RWPE2 (cell line): ENCODE measurements at regions not wholly inside any gene's neighbourhood (a gene's known extent, or its start where the extent isn't known, plus 50 kb on each side); places are given as distances from the start of the nearest gene placed in this dataset.

ENCODE experiments used
- ATAC-seq: fragments of 200-7000 bp; cut with Tn5 transposase; 3 replicates; pipeline ENCODE4 v1.9.1; 2021; ENCODE audit warnings: low read depth
- DNase-seq: peaks from one replicate; pipeline ENCODE4 v3.0.0-alpha.2; 2020; ENCODE audit warnings: low spot score
- H3K27ac ChIP-seq: fragments of 450-650 bp; 2 replicates; pipeline ENCODE4 v1.5.1; 2017; ENCODE audit warnings: mild to moderate bottlenecking; ENCODE audit not compliant: poor library complexity, severe bottlenecking
- H3K27me3 ChIP-seq: fragments of 250-450 bp; sonication (Bioruptor Pico); 2 replicates; pipeline ENCODE4 v1.5.1; 2021; ENCODE audit warnings: mild to moderate bottlenecking, moderate library complexity; ENCODE audit not compliant: insufficient read depth, poor library complexity, severe bottlenecking
- H3K36me3 ChIP-seq: fragments of 250-450 bp; sonication (Bioruptor Pico); 2 replicates; pipeline ENCODE4 v1.5.1; 2020; ENCODE audit warnings: low read depth, mild to moderate bottlenecking, moderate library complexity
- H3K4me1 ChIP-seq: fragments of 250-450 bp; sonication (Bioruptor Pico); 2 replicates; pipeline ENCODE4 v1.5.1; 2021; ENCODE audit warnings: mild to moderate bottlenecking, moderate library complexity; ENCODE audit not compliant: insufficient read depth, poor library complexity, severe bottlenecking
- H3K4me3 ChIP-seq: fragments of 250-450 bp; sonication (Bioruptor Pico); 2 replicates; pipeline ENCODE4 v1.5.1; 2021; ENCODE audit warnings: mild to moderate bottlenecking, moderate library complexity; ENCODE audit not compliant: severe bottlenecking
- H3K9me3 ChIP-seq: fragments of 250-450 bp; sonication (Bioruptor Pico); 2 replicates; pipeline ENCODE4 v1.5.1; 2021; ENCODE audit warnings: mild to moderate bottlenecking, moderate library complexity; ENCODE audit not compliant: severe bottlenecking
- CTCF ChIP-seq: fragments of 450-650 bp; IDR thresholded peaks from one replicate; pipeline ENCODE4 v1.5.1; 2017; ENCODE audit warnings: mild to moderate bottlenecking, moderate library complexity; ENCODE audit not compliant: poor library complexity, severe bottlenecking

GRCh38 chr5:89125372-89125771 is 242.4 kb upstream of the MEF2C start:
- ATAC-seq (no peak), DNase-seq (no peak)
- Histone ChIP-seq H3K27me3 (peaks cover 3% of the 10 kb centered on the region), H3K27ac (no peak overlapping the region), H3K9me3 (no peaks in the 10 kb centered on the region), H3K4me3 (no peak overlapping the region), H3K36me3 (no peaks in the 10 kb centered on the region), H3K4me1 (no peaks in the 10 kb centered on the region)
- no peak for TF ChIP-seq CTCF

- Histone ChIP-seq H3K27me3 (peaks cover 10% of the 10 kb centered on the region), H3K4me3 (no peak overlapping the region), H3K27ac (no peak overlapping the region), H3K4me1 (no peaks in the 10 kb centered on the region), H3K9me3 (no peaks in the 10 kb centered on the region), H3K36me3 (no peaks in the 10 kb centered on the region)
- no peak for ATAC-seq
- DNase-seq, result no peak
- TF ChIP-seq CTCF, result no peak
Observed at GRCh38 chr5:89123581-89123980, 240.6 kb upstream of the MEF2C start.

GRCh38 chr5:89120719-89121118 is 237.7 kb upstream of the MEF2C start:
- H3K4me3 ChIP-seq, result no peak overlapping the region
- no peaks in the 10 kb centered on the region for H3K9me3 ChIP-seq
- no peaks in the 10 kb centered on the region for H3K36me3 ChIP-seq
- no peak overlapping the region for H3K27ac ChIP-seq
- peaks cover 26% of the 10 kb centered on the region for H3K27me3 ChIP-seq
- no peaks in the 10 kb centered on the region for H3K4me1 ChIP-seq
- TF ChIP-seq CTCF, result no peak
- ATAC-seq, result peak; percentile 25; the same call in 1 of the 3 replicates
- no peak for DNase-seq

- peaks cover 47% of the 10 kb centered on the region for H3K27me3 ChIP-seq
- no peaks in the 10 kb centered on the region for H3K4me1 ChIP-seq
- no peak overlapping the region for H3K4me3 ChIP-seq
- H3K27ac ChIP-seq, result no peak overlapping the region
- no peaks in the 10 kb centered on the region for H3K36me3 ChIP-seq
- DNase-seq (peak; percentile 49), ATAC-seq (no peak; the same call in 2 of the 3 replicates)
- no peak for TF ChIP-seq CTCF
- H3K9me3 ChIP-seq, result no peaks in the 10 kb centered on the region
Observed at GRCh38 chr5:89117124-89117644, 234.2 kb upstream of the MEF2C start.

GRCh38 chr5:89110916-89111646 is 228.1 kb upstream of the MEF2C start:
- ATAC-seq (no peak), DNase-seq (no peak)
- H3K27ac ChIP-seq, result no peak overlapping the region
- H3K4me1 ChIP-seq, result no peaks in the 10 kb centered on the region
- no peaks in the 10 kb centered on the region for H3K9me3 ChIP-seq
- H3K4me3 ChIP-seq, result no peak overlapping the region
- TF ChIP-seq CTCF, result no peak
- H3K36me3 ChIP-seq, result no peaks in the 10 kb centered on the region
- peaks cover 25% of the 10 kb centered on the region for H3K27me3 ChIP-seq
